ENCODE measurements at regions not wholly inside any gene's neighbourhood (a gene's known extent, or its start where the extent isn't known, plus 50 kb on each side); places are given as distances from the start of the nearest gene placed in this dataset.
"Not testable (repeated sequence)": the region's sequence is repeated elsewhere in the genome, so short reads cannot be mapped to it uniquely, and the experiment has no call there.

GRCh38 chr13:94811753-94812152, 99.4 kb upstream of the SOX21 start:
- DNase-seq = no peak

GRCh38 chr13:94800423-94800822, 88.1 kb upstream of the SOX21 start:
- no peak for DNase-seq

- DNase-seq = no peak
Measured at GRCh38 chr13:94799299-94799698, 87.0 kb upstream of the SOX21 start.

- no peak for DNase-seq
Measured at GRCh38 chr13:94798738-94799137, 86.4 kb upstream of the SOX21 start.

GRCh38 chr13:94795292-94795691, 82.9 kb upstream of the SOX21 start:
- no peak for DNase-seq

GRCh38 chr13:94786246-94786645, 73.9 kb upstream of the SOX21 start:
- DNase-seq = not testable (repeated sequence)

GRCh38 chr13:94784066-94784465, 71.7 kb upstream of the SOX21 start:
- no peak for DNase-seq

- no peak for DNase-seq
Measured at GRCh38 chr13:94783489-94783888, 71.1 kb upstream of the SOX21 start.

- DNase-seq = no peak
Measured at GRCh38 chr13:94780421-94780820, 68.1 kb upstream of the SOX21 start.

GRCh38 chr13:94778986-94779385, 66.6 kb upstream of the SOX21 start:
- DNase-seq = no peak

GRCh38 chr13:94778585-94778984, 66.2 kb upstream of the SOX21 start:
- DNase-seq = no peak

- no peak for DNase-seq
Measured at GRCh38 chr13:94776956-94777355, 64.6 kb upstream of the SOX21 start.

- no peak for DNase-seq
Measured at GRCh38 chr13:94776300-94776699, 64.0 kb upstream of the SOX21 start.

- DNase-seq = no peak
Measured at GRCh38 chr13:94765814-94766213, 53.5 kb upstream of the SOX21 start.

- DNase-seq = peak; percentile 66
Measured at GRCh38 chr13:94764576-94765321, 52.4 kb upstream of the SOX21 start.
